Ishikawa (cell line): ENCODE measurements at regions not wholly inside any gene's neighbourhood (a gene's known extent, or its start where the extent isn't known, plus 50 kb on each side); places are given as distances from the start of the nearest gene placed in this dataset.

Source experiments
- CEBPB ChIP-seq: IDR thresholded peaks from 2 replicates; pipeline ENCODE4 v1.6.1; 2012
- CREB1 ChIP-seq: IDR thresholded peaks from 2 replicates; pipeline ENCODE4 v1.6.1; 2012; ENCODE audit warnings: low read depth
- EGR1 ChIP-seq: IDR thresholded peaks from 2 replicates; pipeline ENCODE4 v1.6.1; 2012
- EP300 ChIP-seq: IDR thresholded peaks from 2 replicates; pipeline ENCODE4 v1.6.1; 2012; ENCODE audit warnings: borderline replicate concordance
- FOXM1 ChIP-seq: IDR thresholded peaks from 2 replicates; pipeline ENCODE4 v1.6.1; 2012; ENCODE audit warnings: low read depth, borderline replicate concordance
- NFIC ChIP-seq: IDR thresholded peaks from 2 replicates; pipeline ENCODE4 v1.6.1; 2012
- RAD21 ChIP-seq: IDR thresholded peaks from 2 replicates; pipeline ENCODE4 v1.6.1; 2012; ENCODE audit warnings: low read depth
- REST ChIP-seq: IDR thresholded peaks from 2 replicates; pipeline ENCODE4 v1.6.1; 2012; ENCODE audit warnings: low read depth, mild to moderate bottlenecking
- TAF1 ChIP-seq: IDR thresholded peaks from 2 replicates; pipeline ENCODE4 v1.6.1; 2012; ENCODE audit warnings: low read depth, mild to moderate bottlenecking
- TCF12 ChIP-seq: IDR thresholded peaks from 2 replicates; pipeline ENCODE4 v1.6.1; 2012; ENCODE audit warnings: low read depth
- TEAD4 ChIP-seq: IDR thresholded peaks from 2 replicates; pipeline ENCODE4 v1.6.1; 2012
- YY1 ChIP-seq: IDR thresholded peaks from 2 replicates; pipeline ENCODE4 v1.6.1; 2012; ENCODE audit warnings: low read depth
- ZBTB7A ChIP-seq: IDR thresholded peaks from 2 replicates; pipeline ENCODE4 v1.6.1; 2012; ENCODE audit warnings: low read depth
- TF ChIP-seq, protein P1 (sequence below): IDR thresholded peaks from 2 replicates; pipeline ENCODE4 v1.6.1; 2012

GRCh38 chr2:143822736-143823135 lies 693.5 kb downstream of the ARHGAP15 start:
- no peak for TF ChIP-seq REST
- no peak for TF ChIP-seq CREB1
- TF ChIP-seq EP300: no peak
- TF ChIP-seq FOXM1: no peak
- no peak for TF ChIP-seq YY1
- TF ChIP-seq TAF1: no peak
- TF ChIP-seq CEBPB: no peak
- no peak for TF ChIP-seq EGR1
- no peak for TF ChIP-seq RAD21
- TF ChIP-seq, protein P1, sequence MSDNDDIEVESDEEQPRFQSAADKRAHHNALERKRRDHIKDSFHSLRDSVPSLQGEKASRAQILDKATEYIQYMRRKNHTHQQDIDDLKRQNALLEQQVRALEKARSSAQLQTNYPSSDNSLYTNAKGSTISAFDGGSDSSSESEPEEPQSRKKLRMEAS: no peak
- no peak for TF ChIP-seq TCF12
- TF ChIP-seq ZBTB7A: no peak
- no peak for TF ChIP-seq NFIC
- TF ChIP-seq TEAD4: no peak
